PC-9 (cell line): ENCODE measurements at regions not wholly inside any gene's neighbourhood (a gene's known extent, or its start where the extent isn't known, plus 50 kb on each side); places are given as distances from the start of the nearest gene placed in this dataset.
"Not testable (repeated sequence)": the region's sequence is repeated elsewhere in the genome, so short reads cannot be mapped to it uniquely, and the experiment has no call there.

ENCODE experiments used
- BruUV-seq: library from RNA; stranded (reverse); fragments of 400-500 nt; replicated peaks from 2 replicates; lab custom pipeline; 2021; lab: Mats Ljungman, UMichigan
- CTCF ChIA-PET: fragments of 300-600 bp; sonication (Branson Sonifier 250); formaldehyde crosslinking; loops from one replicate; lab custom pipeline; 2022; ENCODE audit warnings: antibody characterized with exemption; lab: Charles Lee
- POLR2A ChIA-PET: fragments of 300-600 bp; sonication (Branson Sonifier 250); formaldehyde crosslinking; loops from one replicate; lab custom pipeline; 2022; ENCODE audit warnings: antibody characterized with exemption; ENCODE audit not compliant: unreplicated experiment; lab: Charles Lee
- DNase-seq, 2 experiments: peaks; one replicate each; pipeline versions ENCODE4 v3.0.0 to v3.0.0-alpha.2; 2015 to 2022; ENCODE audit warnings: mixed read lengths in 1 of 2
- H2AFZ ChIP-seq: fragments of 200-600 bp; sonication (generic); 2 replicates; pipeline ENCODE4 v1.8.1; 2017; ENCODE audit warnings: antibody characterized with exemption
- H3F3A ChIP-seq: fragments of 200-600 bp; sonication (generic); 2 replicates; pipeline ENCODE4 v1.8.1; 2017; ENCODE audit warnings: antibody characterized with exemption, mild to moderate bottlenecking, low read depth; ENCODE audit not compliant: insufficient read depth
- H3K27ac ChIP-seq: fragments of 200-600 bp; sonication (generic); 2 replicates; pipeline ENCODE4 v1.6.1; 2016; ENCODE audit warnings: mixed run types
- H3K27me3 ChIP-seq: fragments of 200-600 bp; sonication (generic); 2 replicates; pipeline ENCODE4 v1.6.1; 2016; ENCODE audit warnings: low read depth, mixed run types; ENCODE audit not compliant: insufficient read depth
- H3K36me3 ChIP-seq: fragments of 200-600 bp; sonication (generic); 2 replicates; pipeline ENCODE4 v1.6.1; 2016; ENCODE audit warnings: low read depth, mixed run types
- H3K4me1 ChIP-seq: fragments of 200-600 bp; sonication (generic); replicated peaks from 2 replicates; pipeline ENCODE4 v1.6.1; 2016; ENCODE audit warnings: mixed run types; ENCODE audit not compliant: insufficient read depth
- H3K4me2 ChIP-seq: fragments of 200-600 bp; sonication (generic); 2 replicates; pipeline ENCODE4 v1.6.1; 2017; ENCODE audit warnings: mixed run types
- H3K4me3 ChIP-seq: fragments of 200-600 bp; sonication (generic); 2 replicates; pipeline ENCODE4 v1.6.1; 2016; ENCODE audit warnings: mixed run types
- H3K79me2 ChIP-seq: fragments of 200-600 bp; sonication (generic); 2 replicates; pipeline ENCODE4 v1.6.1; 2017; ENCODE audit warnings: low read depth, mixed run types
- H3K9me2 ChIP-seq: fragments of 200-600 bp; sonication (generic); 2 replicates; pipeline ENCODE4 v1.8.1; 2017; ENCODE audit warnings: mild to moderate bottlenecking; ENCODE audit not compliant: insufficient read depth
- H3K9me3 ChIP-seq: fragments of 200-600 bp; sonication (generic); 2 replicates; pipeline ENCODE4 v1.8.1; 2016; ENCODE audit warnings: low read depth; ENCODE audit not compliant: insufficient read depth
- H4K20me1 ChIP-seq: fragments of 200-600 bp; sonication (generic); 2 replicates; pipeline ENCODE4 v1.8.1; 2017; ENCODE audit not compliant: insufficient read depth
- CTCF ChIP-seq: fragments of 200-600 bp; sonication (generic); conservative IDR thresholded peaks from 2 replicates; pipeline ENCODE4 v1.6.1; 2017; ENCODE audit warnings: mixed run types, antibody characterized with exemption, mild to moderate bottlenecking, moderate library complexity
- EZH2 ChIP-seq: fragments of 200-600 bp; sonication (generic); IDR thresholded peaks from 2 replicates; pipeline ENCODE4 v1.8.0; 2017; ENCODE audit warnings: antibody characterized with exemption, low read depth
- intact Hi-C: fragments of 100-400 bp; cut with micrococcal nuclease; formaldehyde crosslinking; loops from one replicate; pipeline ENCODE4 v1.10.0; 2022; ENCODE audit not compliant: unreplicated experiment

DNA sequence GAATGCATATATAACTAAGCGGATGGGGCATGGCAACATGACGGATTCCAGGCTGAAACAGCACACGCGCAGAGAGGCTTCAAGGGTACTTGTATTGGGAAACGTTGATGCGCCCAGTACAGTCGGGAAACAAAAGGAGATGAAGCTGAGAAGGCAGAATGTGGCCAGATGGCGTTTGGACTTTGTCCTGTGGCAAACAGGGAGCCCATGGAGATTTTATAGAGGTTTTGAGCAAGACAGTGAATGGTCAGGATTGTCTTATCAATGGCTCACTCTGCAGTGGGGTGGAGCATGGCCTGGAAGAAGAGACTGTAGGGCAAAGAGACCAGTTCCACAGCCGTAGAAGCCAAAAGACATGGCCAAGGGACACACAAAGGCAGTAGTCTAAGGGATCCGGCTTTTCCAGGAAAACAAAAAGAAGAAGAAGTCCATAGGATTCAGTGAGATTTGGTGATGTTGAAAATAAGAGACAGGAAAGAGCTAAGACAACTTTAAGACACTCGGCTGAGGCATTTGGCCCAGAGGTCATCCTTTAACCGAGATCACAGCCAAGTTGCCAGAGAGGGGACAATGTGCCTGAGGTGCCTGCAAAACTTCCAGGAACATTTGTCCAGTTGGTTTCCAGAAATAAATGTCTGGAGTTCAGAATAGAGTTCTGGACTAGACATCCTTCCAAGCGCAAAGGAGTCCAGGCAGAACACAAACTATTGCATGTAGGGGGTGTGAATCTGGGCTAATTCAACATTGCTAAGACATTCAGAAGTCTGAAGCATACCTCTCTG, 123.0 kb upstream of the RREB1 start:
- no peaks in the 10 kb centered on the region for H3K27me3 ChIP-seq
- no peaks in the 10 kb centered on the region for H3F3A ChIP-seq
- H3K4me3 ChIP-seq, result no peak overlapping the region
- H3K4me1 ChIP-seq, result peaks cover 13% of the 10 kb centered on the region
- BruUV-seq, result no TSS peak
- H3K79me2 ChIP-seq, result no peaks in the 10 kb centered on the region
- intact Hi-C loops, result no loop called here
- no peak overlapping the region for H2AFZ ChIP-seq
- H4K20me1 ChIP-seq, result no peaks in the 10 kb centered on the region
- H3K4me2 ChIP-seq, result no peak overlapping the region
- H3K36me3 ChIP-seq, result no peaks in the 10 kb centered on the region
- H3K9me3 ChIP-seq, result no peaks in the 10 kb centered on the region
- no peak for DNase-seq
- H3K9me2 ChIP-seq, result no peaks in the 10 kb centered on the region
- no peak for TF ChIP-seq CTCF
- no peak for TF ChIP-seq EZH2
- ChIA-PET POLR2A (no interaction called here), CTCF (no interaction called here)
- H3K27ac ChIP-seq, result no peak overlapping the region

DNA sequence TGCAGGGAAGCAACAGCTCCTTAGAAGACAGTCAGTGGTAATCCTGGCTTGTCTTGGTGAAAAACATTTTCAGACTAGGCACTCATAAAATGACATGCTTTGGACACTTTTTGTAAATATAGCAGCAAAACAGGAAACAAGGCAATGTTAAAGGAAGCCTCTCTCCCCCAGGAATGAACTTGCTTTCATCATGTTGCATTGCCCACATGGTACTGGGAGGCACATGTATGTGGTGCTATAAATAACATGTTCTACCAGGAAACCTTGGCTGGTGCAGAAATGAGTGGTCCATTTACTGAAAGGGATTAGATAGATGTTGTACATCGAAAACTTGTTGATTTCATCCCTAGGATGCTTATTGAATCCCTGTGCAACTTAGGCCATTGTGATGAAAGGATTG, 121.4 kb upstream of the RREB1 start:
- ChIA-PET POLR2A (no interaction called here), CTCF (no interaction called here)
- no peaks in the 10 kb centered on the region for H3K79me2 ChIP-seq
- no peaks in the 10 kb centered on the region for H3K36me3 ChIP-seq
- H3K4me2 ChIP-seq, result no peak overlapping the region
- no TSS peak for BruUV-seq
- no peaks in the 10 kb centered on the region for H4K20me1 ChIP-seq
- H3F3A ChIP-seq, result no peaks in the 10 kb centered on the region
- no peaks in the 10 kb centered on the region for H3K9me2 ChIP-seq
- H3K4me1 ChIP-seq, result peaks cover 11% of the 10 kb centered on the region
- no peak overlapping the region for H3K27ac ChIP-seq
- no peak for DNase-seq
- no peak overlapping the region for H2AFZ ChIP-seq
- H3K9me3 ChIP-seq, result no peaks in the 10 kb centered on the region
- H3K4me3 ChIP-seq, result no peak overlapping the region
- intact Hi-C loops, result no loop called here
- H3K27me3 ChIP-seq, result no peaks in the 10 kb centered on the region
- TF ChIP-seq CTCF (no peak), EZH2 (no peak)

DNA sequence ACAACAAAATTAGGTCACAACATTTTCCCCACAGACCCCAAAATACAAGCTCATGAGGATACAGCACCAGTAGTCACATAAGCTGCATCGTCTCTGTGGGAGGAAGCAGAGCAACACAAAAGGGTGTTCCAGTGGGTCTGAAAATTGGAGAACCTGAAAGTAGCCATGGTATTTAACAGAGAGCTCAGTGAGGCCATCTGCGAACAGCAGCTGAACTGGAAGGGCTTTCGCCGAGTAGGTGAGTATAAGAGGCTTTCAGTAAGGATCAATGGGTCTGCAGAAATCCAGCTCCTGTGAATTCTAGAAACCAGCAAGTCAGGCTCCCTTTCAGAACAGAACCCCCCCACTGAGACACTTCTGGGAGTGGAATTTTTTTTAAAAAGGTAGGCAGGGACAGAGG, 120.0 kb upstream of the RREB1 start:
- Histone ChIP-seq H3K9me2 (no peaks in the 10 kb centered on the region), H3K9me3 (no peaks in the 10 kb centered on the region), H3K79me2 (no peaks in the 10 kb centered on the region), H3K27ac (no peak overlapping the region), H3K4me3 (no peak overlapping the region), H3K27me3 (no peaks in the 10 kb centered on the region), H3F3A (no peaks in the 10 kb centered on the region), H2AFZ (no peak overlapping the region), H3K4me2 (no peak overlapping the region), H3K36me3 (no peaks in the 10 kb centered on the region), H3K4me1 (no peaks in the 10 kb centered on the region), H4K20me1 (no peaks in the 10 kb centered on the region)
- POLR2A ChIA-PET, result no interaction called here
- TF ChIP-seq CTCF (no peak), EZH2 (no peak)
- intact Hi-C loops, result no loop called here
- CTCF ChIA-PET, result no interaction called here
- no peak for DNase-seq
- no TSS peak for BruUV-seq

GRCh38 chr6:6990059-6990458, 117.7 kb upstream of the RREB1 start:
- H3K27ac ChIP-seq, H3K79me2 ChIP-seq, H3F3A ChIP-seq, H2AFZ ChIP-seq, H3K9me3 ChIP-seq, H3K27me3 ChIP-seq, H3K4me2 ChIP-seq, CTCF ChIA-PET, H4K20me1 ChIP-seq, H3K36me3 ChIP-seq, H3K4me3 ChIP-seq, H3K9me2 ChIP-seq, POLR2A ChIA-PET, H3K4me1 ChIP-seq, intact Hi-C loops, BruUV-seq, DNase-seq: not testable (repeated sequence)
